ENCODE measurements at regions not wholly inside any gene's neighbourhood (a gene's known extent, or its start where the extent isn't known, plus 50 kb on each side); places are given as distances from the start of the nearest gene placed in this dataset.

- H3K36me3 ChIP-seq = no peaks in the 10 kb centered on the region
- H3K27me3 ChIP-seq = no peaks in the 10 kb centered on the region
- no peak for TF ChIP-seq CTCF (IDR thresholded peaks at IDR 0.05)
- TF ChIP-seq POLR2AphosphoS5 (IDR thresholded peaks at IDR 0.05) = no peak
- no peak for TF ChIP-seq POLR2A (IDR thresholded peaks at IDR 0.05)
- no peaks in the 10 kb centered on the region for H3K4me1 ChIP-seq
- no peaks in the 10 kb centered on the region for H3K9me3 ChIP-seq
- H3K27ac ChIP-seq = no peak overlapping the region
- intact Hi-C loops (cut with DNase I; ENCODE audit: low total_unique reads) = no loop called here
- DNase-seq (ENCODE audit: low spot score in 2 of 2) = no peak
- H3K4me3 ChIP-seq = no peak overlapping the region
These were observed 1407.9 kb upstream of the MAP3K7 start for GRCh38 chr6:91994787-91995186.

- intact Hi-C loops (cut with DNase I; ENCODE audit: low total_unique reads) = no loop called here
- Histone ChIP-seq H3K27me3 (no peaks in the 10 kb centered on the region), H3K9me3 (no peaks in the 10 kb centered on the region), H3K4me3 (no peak overlapping the region), H3K4me1 (no peaks in the 10 kb centered on the region), H3K36me3 (no peaks in the 10 kb centered on the region), H3K27ac (no peak overlapping the region)
- DNase-seq (ENCODE audit: low spot score in 2 of 2) = no peak
- no peak for TF ChIP-seq CTCF (IDR thresholded peaks at IDR 0.05)
- no peak for TF ChIP-seq POLR2AphosphoS5 (IDR thresholded peaks at IDR 0.05)
- no peak for TF ChIP-seq POLR2A (IDR thresholded peaks at IDR 0.05)
These were observed 1395.7 kb upstream of the MAP3K7 start for GRCh38 chr6:91982559-91982958.

GRCh38 chr6:91976797-91977196 is 1389.9 kb upstream of the MAP3K7 start:
- H3K9me3 ChIP-seq = no peaks in the 10 kb centered on the region
- no peaks in the 10 kb centered on the region for H3K36me3 ChIP-seq
- no peaks in the 10 kb centered on the region for H3K27me3 ChIP-seq
- H3K4me3 ChIP-seq = no peak overlapping the region
- no peak overlapping the region for H3K27ac ChIP-seq
- DNase-seq (ENCODE audit: low spot score in 2 of 2) = no peak
- intact Hi-C loops (cut with DNase I; ENCODE audit: low total_unique reads) = no loop called here
- TF ChIP-seq POLR2AphosphoS5 (IDR thresholded peaks at IDR 0.05) (no peak), CTCF (IDR thresholded peaks at IDR 0.05) (no peak), POLR2A (IDR thresholded peaks at IDR 0.05) (no peak)
- no peaks in the 10 kb centered on the region for H3K4me1 ChIP-seq

- Histone ChIP-seq H3K36me3 (no peaks in the 10 kb centered on the region), H3K27me3 (no peaks in the 10 kb centered on the region), H3K4me3 (no peak overlapping the region), H3K27ac (no peak overlapping the region), H3K4me1 (no peaks in the 10 kb centered on the region), H3K9me3 (peaks cover 0 to 15% of the 10 kb centered on the region in 2 donors)
- intact Hi-C loops (cut with DNase I; ENCODE audit: low total_unique reads) = no loop called here
- TF ChIP-seq POLR2AphosphoS5 (IDR thresholded peaks at IDR 0.05) (no peak), CTCF (IDR thresholded peaks at IDR 0.05) (no peak), POLR2A (IDR thresholded peaks at IDR 0.05) (no peak)
- no peak for DNase-seq (ENCODE audit: low spot score in 2 of 2)
These were observed 1383.8 kb upstream of the MAP3K7 start for GRCh38 chr6:91970700-91971099.

GRCh38 chr6:91965872-91966271 is 1379.0 kb upstream of the MAP3K7 start:
- Histone ChIP-seq H3K27me3 (no peaks in the 10 kb centered on the region), H3K27ac (no peak overlapping the region), H3K36me3 (no peaks in the 10 kb centered on the region), H3K4me3 (no peak overlapping the region), H3K9me3 (peaks cover 0 to 16% of the 10 kb centered on the region in 2 donors), H3K4me1 (no peaks in the 10 kb centered on the region)
- TF ChIP-seq POLR2AphosphoS5 (IDR thresholded peaks at IDR 0.05) (no peak), CTCF (IDR thresholded peaks at IDR 0.05) (no peak), POLR2A (IDR thresholded peaks at IDR 0.05) (no peak)
- intact Hi-C loops (cut with DNase I; ENCODE audit: low total_unique reads) = no loop called here
- DNase-seq (ENCODE audit: low spot score in 2 of 2) = no peak

Measured in breast epithelium (tissue), 4 donors.